ENCODE measurements at regions not wholly inside any gene's neighbourhood (a gene's known extent, or its start where the extent isn't known, plus 50 kb on each side); places are given as distances from the start of the nearest gene placed in this dataset.

- Mint-ChIP-seq H3K4me3 (no peak overlapping the region), H3K9me3 (no peaks in the 10 kb centered on the region; a peak in 1 of 5 replicates), H3K36me3 (ENCODE audit: insufficient read depth in 1 of 3, low read depth in 3 of 3) (no peaks in the 10 kb centered on the region; a peak in 1 of 7 replicates), H3K4me1 (peaks cover 22% of the 10 kb centered on the region in 2 experiments), H3K27me3 (ENCODE audit: low read depth) (peaks cover 13% of the 10 kb centered on the region), H3K27ac (no peak overlapping the region)
- Histone ChIP-seq H3T11ph (ENCODE audit: low read length) (no peak overlapping the region), H3K9me3 (ENCODE audit: control insufficient read depth, low read depth, low read length) (no peaks in the 10 kb centered on the region), H3K9ac (ENCODE audit: extremely low read depth, insufficient read length, low read length) (no peak overlapping the region), H2BK12ac (ENCODE audit: insufficient read length, low read depth, low read length) (no peak overlapping the region), H3K27me3 (ENCODE audit: insufficient read depth, low read length) (no peaks in the 10 kb centered on the region), H3K23ac (ENCODE audit: insufficient read length, low read depth, low read length) (no peak overlapping the region), H3K56ac (ENCODE audit: insufficient read length, low read depth, low read length) (no peak overlapping the region), H4K20me1 (ENCODE audit: control insufficient read depth, insufficient read depth, insufficient read length) (no peaks in the 10 kb centered on the region), H2AK5ac (ENCODE audit: insufficient read length, low read length) (no peak overlapping the region), H3K4ac (ENCODE audit: low read depth, low read length) (no peak overlapping the region), H2BK120ac (ENCODE audit: low read depth, low read length, poor library complexity, severe bottlenecking) (no peak overlapping the region), H2BK20ac (ENCODE audit: low read depth, low read length, poor library complexity, severe bottlenecking) (no peak overlapping the region), H3K14ac (ENCODE audit: insufficient read depth, low read length) (no peak overlapping the region), H2AFZ (ENCODE audit: low read length) (no peak overlapping the region), H3K79me1 (ENCODE audit: insufficient read depth, low read depth, low read length, poor library complexity, severe bottlenecking) (no peaks in the 10 kb centered on the region), H2BK5ac (ENCODE audit: insufficient read length, low read length) (no peak overlapping the region), H3K27ac (ENCODE audit: insufficient read length, low read depth, low read length) (no peak overlapping the region), H3K18ac (ENCODE audit: insufficient read length, low read depth, low read length) (no peak overlapping the region), H3K4me1 (ENCODE audit: insufficient read depth, low read length) (peaks cover 8% of the 10 kb centered on the region; the same call in 1 of the 2 replicates), H4K91ac (ENCODE audit: insufficient read length, low read depth, low read length) (no peak overlapping the region), H3K79me2 (ENCODE audit: insufficient read depth, low read length) (no peaks in the 10 kb centered on the region), H4K8ac (replicated peaks; ENCODE audit: insufficient read length, low read depth, low read length) (no peak overlapping the region), H3K4me2 (ENCODE audit: insufficient read depth, insufficient read length, low read length) (no peak overlapping the region), H2BK15ac (ENCODE audit: low read depth, low read length) (no peak overlapping the region), H3K23me2 (ENCODE audit: insufficient read length, low read depth, low read length, poor library complexity, severe bottlenecking) (no peaks in the 10 kb centered on the region), H4K5ac (ENCODE audit: insufficient read length, low read depth, low read length) (no peak overlapping the region)
- DNase-seq: no peak
- no CpG with 5 or more reads among the region's 7 CpGs for WGBS (ENCODE audit: extremely low coverage, insufficient read length, low lambda C conversion rate)
- TF ChIP-seq, protein P1, sequence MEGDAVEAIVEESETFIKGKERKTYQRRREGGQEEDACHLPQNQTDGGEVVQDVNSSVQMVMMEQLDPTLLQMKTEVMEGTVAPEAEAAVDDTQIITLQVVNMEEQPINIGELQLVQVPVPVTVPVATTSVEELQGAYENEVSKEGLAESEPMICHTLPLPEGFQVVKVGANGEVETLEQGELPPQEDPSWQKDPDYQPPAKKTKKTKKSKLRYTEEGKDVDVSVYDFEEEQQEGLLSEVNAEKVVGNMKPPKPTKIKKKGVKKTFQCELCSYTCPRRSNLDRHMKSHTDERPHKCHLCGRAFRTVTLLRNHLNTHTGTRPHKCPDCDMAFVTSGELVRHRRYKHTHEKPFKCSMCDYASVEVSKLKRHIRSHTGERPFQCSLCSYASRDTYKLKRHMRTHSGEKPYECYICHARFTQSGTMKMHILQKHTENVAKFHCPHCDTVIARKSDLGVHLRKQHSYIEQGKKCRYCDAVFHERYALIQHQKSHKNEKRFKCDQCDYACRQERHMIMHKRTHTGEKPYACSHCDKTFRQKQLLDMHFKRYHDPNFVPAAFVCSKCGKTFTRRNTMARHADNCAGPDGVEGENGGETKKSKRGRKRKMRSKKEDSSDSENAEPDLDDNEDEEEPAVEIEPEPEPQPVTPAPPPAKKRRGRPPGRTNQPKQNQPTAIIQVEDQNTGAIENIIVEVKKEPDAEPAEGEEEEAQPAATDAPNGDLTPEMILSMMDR (conservative IDR thresholded peaks at IDR 0.05): no peak
Measured at GRCh38 chr18:24934258-24934932, 417.6 kb downstream of the ZNF521 start.
